Hematopoietic multipotent progenitor cell treated with erythropoietin and hydrocortisone succinate and interleukin-3 and kit ligand, for 15 days (in vitro differentiated cells): ENCODE measurements at regions not wholly inside any gene's neighbourhood (a gene's known extent, or its start where the extent isn't known, plus 50 kb on each side); places are given as distances from the start of the nearest gene placed in this dataset.
"Not testable (repeated sequence)": the region's sequence is repeated elsewhere in the genome, so short reads cannot be mapped to it uniquely, and the experiment has no call there.

Experiments used
- DNase-seq: peaks from one replicate; pipeline ENCODE4 v3.0.0-alpha.2; 2015; ENCODE audit warnings: low spot score

DNA sequence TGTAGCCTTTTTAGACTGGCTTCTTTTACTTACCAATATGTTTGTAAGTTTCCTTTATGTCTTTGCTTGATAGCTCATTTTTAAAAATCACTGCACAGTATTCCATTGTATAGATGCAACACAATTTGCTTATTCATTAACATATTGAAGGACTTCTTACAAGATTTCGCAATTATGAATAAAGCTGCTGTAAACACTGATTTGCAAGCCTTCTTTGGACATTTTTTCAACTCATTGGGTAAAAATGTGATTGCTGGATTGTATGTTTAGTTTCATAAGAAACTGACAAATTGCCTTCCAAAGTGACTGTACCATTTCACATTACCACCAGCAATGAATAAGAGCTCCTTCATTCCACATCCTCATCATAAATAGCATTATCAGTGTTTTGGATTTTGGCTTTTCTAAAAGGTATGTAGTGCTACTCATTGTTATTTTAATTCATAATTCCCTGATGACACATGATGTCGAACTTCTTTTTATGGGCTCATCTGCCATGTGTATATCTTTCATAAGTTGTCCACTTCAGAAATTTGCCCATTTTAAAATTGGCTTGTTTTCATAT is 80.7 kb downstream of the TFAP2B start:
- no peak for DNase-seq

GRCh38 chr6:50902260-50902659 is 83.6 kb downstream of the TFAP2B start:
- DNase-seq: no peak

DNA sequence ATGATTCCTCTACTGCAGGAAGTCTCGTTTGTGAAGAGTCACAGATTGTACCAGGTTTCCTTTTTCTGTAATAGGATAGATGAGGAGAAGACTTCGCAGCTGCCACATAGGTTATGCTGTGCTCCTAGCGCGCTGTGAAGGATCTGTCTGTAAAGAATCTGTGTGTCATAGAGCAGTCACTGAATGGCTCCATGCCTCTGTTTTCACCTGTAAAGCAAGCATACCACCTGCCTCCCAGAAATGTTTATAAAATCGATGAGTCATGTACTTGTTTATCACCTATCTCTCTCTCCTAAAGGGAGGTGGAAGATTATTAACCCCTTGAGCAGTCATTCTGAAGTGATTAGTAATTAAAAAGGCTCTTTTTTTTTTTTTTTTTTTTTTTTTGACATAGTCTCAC is 86.6 kb downstream of the TFAP2B start:
- no peak for DNase-seq

DNA sequence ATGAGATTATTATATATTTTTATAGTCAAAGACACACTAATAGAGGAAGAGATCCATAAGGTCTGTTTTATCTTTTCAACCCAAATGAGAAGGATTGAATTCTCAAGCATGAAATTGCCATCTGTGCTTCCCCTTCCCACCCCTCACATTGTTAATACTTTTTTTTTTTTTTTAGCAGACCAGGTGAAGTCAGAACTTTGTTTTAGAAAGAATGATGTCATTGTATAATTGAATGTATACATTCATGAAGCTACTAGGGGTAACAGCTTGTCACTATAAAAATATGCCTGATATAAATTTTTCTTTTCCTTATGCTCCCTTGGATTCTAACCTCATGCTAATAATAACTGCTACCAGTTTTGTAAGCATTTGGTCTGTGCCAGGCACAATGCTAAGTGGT is 88.9 kb downstream of the TFAP2B start:
- DNase-seq: no peak

DNA sequence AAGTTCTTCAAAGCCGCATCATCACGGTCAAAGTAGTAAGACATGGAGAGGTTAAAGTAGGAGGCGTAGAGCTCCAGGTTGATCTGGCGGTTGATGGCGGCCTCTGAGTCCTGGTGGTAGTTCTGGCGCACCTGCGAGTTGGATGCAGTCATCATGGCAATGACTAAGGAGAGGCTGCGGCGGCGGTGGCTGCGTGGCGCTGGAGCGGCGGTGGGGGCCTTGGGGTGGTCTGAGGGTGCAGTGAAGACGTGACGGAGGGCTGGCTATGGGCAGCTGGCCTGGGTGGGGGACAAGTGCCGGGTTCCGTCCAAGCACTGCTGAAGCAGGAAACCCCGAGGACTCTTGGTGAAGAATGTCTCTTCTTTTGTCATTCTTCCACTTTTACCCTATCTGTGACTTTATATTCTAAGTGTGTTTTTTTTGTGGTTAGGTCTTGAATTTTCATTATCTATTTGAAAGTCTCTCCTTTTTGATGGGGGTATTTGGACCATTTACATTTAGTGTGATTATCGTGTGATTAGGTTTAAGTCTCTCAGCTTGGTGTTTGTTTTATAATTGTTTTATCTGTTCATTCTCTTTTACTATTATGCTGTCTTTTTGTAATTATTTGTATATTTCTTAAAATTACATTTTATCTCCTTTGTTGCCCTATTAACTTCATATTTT is 94.6 kb downstream of the TFAP2B start:
- no peak for DNase-seq

- DNase-seq: not testable (repeated sequence)
Observed at GRCh38 chr6:50921378-50921777, 102.7 kb downstream of the TFAP2B start.

DNA sequence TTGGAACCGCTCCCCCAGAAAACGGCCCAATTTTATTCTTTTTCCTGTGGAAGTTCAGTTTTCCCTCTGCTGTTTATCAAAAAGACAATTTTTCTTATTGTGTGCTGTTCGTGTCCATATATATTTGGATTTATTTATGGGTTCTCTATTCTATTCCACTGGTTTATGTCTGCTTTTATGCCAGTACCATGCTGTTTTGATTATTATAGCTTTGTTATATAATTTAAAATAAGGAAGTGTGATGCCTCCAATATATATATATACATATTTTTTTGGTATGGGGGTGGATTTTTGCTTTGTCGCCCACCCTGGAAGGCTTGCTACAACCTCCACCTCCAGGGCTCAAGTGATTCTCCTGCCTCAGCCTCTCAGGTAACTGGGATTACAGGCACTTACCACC is 103.3 kb downstream of the TFAP2B start:
- no peak for DNase-seq

- no peak for DNase-seq
Observed at GRCh38 chr6:50922579-50923525, 104.2 kb downstream of the TFAP2B start.

DNA sequence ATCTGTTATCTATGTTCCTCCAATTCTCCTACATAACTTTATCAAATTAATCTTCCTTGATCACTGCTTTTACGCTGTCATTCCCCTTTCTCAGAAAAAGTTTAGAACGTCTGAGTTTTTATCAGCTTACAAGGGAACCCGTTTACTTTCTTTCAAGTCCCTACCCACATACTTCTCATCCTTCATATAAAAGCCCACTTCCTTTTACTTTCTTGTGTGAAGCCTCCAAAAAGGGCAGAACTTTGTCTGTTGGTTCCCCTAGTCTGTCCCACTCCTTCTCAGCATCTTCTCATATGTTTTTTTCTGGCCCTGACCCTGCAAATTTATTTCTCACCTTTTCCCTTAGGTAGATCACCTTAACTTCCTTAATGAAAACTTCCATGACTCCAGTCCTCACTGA is 106.1 kb downstream of the TFAP2B start:
- no peak for DNase-seq

DNA sequence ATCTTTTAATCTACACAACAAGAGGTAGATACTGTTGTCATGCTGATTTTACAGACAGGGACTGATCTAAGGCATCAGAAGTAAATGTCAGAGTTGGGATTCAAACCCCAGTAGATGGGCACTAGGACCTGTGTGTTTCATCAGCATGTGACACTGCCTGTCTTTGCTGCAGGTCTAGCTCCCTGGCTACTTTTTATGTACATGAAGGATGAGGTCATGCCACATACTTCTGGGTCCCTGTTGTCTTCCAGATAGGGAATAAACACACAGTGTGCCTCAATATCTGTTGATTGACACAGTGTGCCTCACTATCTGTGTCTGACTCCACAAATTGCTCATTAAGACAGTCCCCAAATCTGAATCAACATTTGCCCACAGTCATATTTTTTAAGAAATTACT is 106.9 kb downstream of the TFAP2B start:
- DNase-seq: no peak

DNA sequence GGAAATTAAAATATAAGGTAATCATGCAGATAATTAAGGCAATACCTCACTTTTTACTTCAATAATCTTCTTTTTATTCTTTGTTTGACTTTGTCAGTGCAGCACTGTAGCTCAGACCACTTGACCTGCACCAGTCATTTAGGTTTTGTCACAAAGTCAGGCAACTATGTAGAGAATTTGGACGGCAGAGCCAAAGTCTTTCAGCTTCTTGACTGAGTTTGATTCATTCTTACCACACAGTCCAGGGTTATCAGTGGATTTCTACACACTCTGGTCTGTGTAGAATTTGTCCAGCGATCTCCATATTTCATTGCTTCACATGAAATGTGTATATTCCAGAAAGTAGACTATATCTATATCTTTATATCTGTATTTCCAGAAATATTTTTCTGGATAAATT is 107.3 kb downstream of the TFAP2B start:
- no peak for DNase-seq

- no peak for DNase-seq
Observed at GRCh38 chr6:50927800-50928199, 109.1 kb downstream of the TFAP2B start.

DNA sequence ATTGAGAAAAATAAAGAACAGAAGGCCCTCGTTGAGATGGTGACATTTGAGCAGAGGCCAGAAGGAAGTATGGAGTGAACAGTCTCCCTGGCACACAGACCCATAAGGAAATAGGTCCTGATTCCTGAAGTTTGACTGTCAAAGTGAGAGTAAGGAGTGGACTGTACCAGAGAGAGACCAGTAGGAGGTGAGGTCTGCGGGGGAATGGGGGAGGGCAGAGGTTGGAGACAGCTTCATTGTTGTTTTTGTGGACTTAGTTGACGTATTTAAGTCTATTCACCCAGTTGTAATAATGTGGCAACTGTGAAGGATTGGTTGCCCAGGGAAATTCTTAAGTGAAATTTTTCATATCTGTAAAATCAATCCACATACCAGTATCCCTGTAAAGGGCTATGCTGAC is 110.7 kb downstream of the TFAP2B start:
- no peak for DNase-seq

DNA sequence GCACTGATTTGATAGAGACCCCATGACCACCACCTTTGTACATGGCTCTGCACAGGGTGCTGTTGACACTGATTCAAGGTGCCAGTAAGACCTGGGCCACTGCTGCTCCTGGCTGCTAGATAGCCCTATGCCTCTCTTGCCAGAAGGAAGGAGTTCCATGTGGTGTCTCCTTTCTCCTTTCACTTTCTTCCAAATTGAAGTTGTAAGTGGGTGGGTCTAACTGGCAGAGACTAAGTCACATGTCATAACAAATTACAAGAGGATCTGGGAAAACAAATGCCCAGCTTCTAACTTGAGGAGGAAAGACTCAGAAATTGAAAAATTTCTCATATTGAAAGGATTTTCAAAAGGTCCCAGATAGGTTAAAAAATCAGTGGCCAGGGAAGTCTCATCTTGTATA is 116.8 kb downstream of the TFAP2B start:
- DNase-seq: no peak

DNA sequence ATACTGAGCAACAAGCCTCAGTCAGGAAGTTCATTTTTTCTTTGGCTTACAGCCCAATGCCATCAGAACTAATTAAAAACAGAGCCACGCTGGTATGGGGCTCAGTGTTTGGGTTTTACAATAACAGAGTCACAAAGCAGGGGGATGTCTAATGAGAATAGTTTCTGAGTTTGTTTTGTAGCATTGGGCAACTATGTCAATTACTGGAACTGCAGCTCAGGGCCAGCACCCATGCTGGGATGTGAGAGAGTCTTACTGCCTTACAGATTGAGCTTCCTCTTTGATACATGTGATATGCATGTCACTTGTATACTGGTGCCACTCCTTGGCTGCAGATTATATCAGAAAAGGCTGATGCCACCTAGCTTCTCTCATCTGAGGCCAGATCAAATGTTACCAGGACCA is 117.6 kb downstream of the TFAP2B start:
- DNase-seq: no peak

GRCh38 chr6:50939931-50940330 is 121.3 kb downstream of the TFAP2B start:
- DNase-seq: no peak

DNA sequence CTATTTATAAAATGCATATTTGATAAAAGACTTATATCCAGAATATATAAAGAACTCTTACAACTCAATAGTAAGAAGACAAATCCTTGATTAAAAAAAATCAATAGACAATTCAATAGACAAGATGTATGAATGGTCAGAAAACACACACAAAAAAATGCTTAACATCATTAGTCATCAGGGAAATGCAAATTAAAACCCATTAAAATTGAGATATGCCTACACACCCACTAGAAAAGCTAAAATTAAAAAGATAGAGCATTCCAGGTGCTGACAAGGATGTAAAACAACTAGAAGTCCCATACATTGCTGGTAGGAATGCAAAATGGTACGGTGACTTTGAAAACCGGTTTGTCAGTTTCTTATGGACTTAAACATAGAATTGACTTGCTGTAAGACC is 127.1 kb downstream of the TFAP2B start:
- no peak for DNase-seq

GRCh38 chr6:50952092-50952907 is 133.6 kb downstream of the TFAP2B start:
- no peak for DNase-seq

DNA sequence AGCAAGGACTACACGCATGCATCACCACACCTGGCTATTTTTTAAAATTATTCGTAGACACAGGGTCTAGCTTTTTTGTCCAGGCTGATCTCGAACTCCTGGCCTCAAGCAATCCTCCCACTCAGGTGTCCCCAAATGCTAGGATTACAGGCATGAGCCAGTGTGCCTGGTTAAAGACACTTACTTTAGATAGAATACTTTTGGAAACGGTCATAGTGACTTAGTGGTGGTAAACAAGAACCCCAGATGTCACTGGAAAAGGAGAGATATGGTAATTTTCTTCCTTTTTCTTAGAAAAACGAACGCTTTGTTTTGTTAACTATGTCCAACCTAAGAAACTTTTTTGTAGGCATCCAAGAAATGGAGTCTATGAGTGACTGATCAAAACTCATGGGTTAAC is 137.3 kb downstream of the TFAP2B start:
- no peak for DNase-seq

GRCh38 chr6:50958148-50958697 is 139.6 kb downstream of the TFAP2B start:
- no peak for DNase-seq

- DNase-seq: peak; percentile 74
Observed at GRCh38 chr6:50959081-50959641, 140.5 kb downstream of the TFAP2B start.

DNA sequence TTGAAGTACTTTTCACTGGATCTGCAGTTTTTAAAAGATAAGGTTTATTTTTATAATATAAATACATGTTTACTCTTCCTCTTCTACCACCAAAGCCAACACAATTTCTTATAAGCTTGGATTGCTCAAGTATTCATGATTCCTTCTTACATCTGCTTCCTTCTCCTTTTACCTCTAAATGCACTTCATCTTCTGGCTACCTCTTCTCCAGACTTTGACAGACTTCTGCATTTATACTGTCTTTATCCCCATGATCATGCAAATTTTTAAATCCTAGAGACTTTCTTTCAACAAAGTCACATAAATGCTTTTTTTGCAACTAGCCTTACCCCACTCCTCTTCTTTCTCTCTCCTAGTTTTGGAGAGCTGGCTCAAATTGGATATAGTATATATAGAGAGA is 142.9 kb downstream of the TFAP2B start:
- no peak for DNase-seq
